GM04503 (cell line): ENCODE measurements at regions not wholly inside any gene's neighbourhood (a gene's known extent, or its start where the extent isn't known, plus 50 kb on each side); places are given as distances from the start of the nearest gene placed in this dataset.
"Not testable (repeated sequence)": the region's sequence is repeated elsewhere in the genome, so short reads cannot be mapped to it uniquely, and the experiment has no call there.

ENCODE experiments used
- DNase-seq: peaks from one replicate; pipeline ENCODE4 v3.0.0-alpha.2; 2012; ENCODE audit warnings: low read depth

DNA sequence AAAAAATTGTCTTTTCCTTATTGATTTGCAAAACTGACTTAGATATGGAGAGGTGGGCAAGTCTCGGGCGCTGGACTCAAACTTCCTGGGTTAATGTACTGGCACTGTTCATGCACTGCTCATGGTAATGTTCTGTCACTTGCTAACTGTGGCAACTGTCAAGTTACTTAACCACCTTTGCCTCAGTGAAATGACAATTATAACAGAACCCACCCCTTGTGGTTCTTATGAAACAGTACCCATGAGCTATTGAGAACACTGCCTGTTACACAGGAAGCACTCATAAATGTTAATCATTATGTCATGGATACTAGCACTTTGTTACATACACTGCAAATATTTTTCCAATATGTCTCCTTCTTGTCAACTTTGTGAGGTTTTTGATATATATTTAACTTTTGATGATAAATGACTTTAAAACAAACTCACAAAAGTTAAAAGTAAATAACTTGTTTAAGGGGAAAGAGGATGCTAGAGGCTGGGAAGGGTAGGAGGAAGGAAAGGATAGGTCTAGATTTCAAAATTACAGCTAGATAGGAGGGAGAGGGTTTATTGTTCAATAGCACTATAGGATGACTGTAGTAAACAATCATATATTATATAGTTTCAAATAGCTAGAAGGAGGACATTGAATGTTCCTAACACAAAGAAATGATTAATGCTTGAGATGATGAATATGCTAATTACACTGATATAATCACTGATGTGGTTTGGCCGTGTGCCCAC, 342.5 kb downstream of the ADGRL2 start:
- no peak for DNase-seq

DNA sequence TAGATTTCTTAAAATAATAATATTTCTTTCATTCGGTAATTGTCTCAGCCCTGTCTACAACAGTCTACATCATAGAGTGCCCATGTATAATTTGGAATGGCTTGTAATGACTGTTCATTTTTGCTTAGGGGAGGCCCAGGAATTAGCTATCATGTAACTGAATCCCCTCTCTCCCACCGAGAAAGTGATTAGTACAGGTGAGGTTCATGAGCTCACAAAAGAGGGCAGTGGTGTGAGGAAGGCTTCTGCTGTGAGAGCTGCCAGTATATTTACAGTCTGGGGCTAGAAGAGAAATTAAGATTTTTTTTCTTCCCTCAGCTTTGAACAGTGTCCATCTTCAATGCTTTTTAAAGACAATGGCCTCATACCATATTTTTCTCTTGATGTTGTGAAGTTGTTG, 340.7 kb downstream of the ADGRL2 start:
- no peak for DNase-seq

DNA sequence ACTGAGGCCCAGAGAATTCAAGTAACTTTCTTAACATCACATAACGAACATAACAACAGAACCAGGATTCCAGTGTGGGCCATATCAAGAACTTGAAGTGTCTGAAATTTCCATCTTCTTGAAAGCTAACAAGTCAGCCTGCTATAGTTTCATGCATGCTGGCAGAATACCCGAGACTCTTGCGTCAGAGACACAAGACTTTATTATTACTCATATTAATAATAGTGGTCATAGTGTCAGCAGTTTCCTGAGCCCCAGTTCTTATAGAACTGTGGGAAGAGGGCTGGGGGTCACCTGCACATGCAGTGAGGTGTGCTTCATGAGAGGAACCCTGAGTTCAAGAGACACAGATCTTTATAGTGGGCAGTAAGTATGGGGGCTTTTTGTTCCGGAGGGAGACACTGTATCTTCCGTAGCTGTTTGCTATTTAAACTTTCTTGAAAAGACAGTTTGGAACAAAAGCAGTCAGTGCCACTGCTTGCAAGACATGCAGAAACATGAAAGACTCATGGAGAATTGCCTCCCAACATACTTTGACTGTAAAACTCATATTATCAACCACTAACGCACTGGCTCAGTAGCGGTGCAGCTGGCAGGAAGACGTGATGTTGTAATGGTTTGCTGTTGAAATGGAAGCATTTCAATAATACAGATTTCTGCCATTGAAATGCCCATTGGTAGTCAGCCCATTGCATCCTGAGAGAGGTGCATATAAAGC, 339.2 kb downstream of the ADGRL2 start:
- DNase-seq = no peak

DNA sequence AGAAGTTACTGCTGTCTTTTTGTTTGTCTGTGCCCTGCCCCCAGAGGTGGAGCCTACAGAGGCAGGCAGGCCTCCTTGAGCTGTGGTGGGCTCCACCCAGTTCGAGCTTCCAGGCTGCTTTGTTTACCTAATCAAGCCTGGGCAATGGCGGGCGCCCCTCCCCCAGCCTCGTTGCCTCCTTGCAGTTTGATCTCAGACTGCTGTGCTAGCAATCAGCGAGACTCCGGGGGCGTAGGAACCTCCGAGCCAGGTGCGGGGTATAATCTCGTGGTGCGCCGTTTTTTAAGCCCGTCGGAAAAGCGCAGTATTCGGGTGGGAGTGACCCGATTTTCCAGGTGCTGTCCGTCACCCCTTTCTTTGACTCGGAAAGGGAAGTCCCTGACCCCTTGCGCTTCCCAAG, 335.6 kb downstream of the ADGRL2 start:
- DNase-seq = not testable (repeated sequence)

DNA sequence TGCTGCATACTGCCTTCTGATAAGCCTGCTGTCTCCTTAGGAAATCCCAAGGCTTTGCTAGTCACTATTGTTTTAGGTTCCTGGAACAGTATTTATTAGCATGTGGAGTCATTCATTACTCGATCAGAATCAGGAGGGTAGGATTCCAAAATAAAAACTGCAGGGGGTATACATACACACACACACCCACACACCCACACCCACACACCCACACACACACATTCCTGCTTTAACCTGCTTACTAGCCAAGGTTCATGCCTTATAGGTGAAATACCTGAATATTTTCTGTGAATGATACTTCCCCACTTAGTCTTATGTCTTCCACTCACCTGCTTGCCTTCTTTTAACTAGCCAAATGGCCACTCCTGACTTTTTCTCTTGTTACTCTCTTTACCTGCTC, 325.1 kb downstream of the ADGRL2 start:
- no peak for DNase-seq

DNA sequence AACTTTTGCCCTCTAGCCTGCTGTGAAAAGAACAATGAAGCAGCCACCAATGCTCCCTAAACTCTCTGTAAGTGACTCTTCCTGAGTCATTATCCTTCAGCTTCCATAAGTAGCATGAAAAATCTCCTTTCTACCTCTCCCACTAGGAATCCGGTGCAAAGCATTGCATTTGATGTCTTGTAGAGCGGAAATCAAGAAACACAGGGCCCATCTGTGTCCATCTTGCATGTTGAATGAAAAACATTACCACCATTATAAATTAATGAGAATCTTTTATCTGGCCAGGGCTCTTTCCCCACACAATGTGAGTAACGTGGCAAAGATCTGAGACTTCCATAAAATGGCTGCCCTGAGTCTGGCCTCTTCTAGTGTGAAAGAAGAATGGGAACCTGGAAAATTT, 324.4 kb downstream of the ADGRL2 start:
- no peak for DNase-seq

DNA sequence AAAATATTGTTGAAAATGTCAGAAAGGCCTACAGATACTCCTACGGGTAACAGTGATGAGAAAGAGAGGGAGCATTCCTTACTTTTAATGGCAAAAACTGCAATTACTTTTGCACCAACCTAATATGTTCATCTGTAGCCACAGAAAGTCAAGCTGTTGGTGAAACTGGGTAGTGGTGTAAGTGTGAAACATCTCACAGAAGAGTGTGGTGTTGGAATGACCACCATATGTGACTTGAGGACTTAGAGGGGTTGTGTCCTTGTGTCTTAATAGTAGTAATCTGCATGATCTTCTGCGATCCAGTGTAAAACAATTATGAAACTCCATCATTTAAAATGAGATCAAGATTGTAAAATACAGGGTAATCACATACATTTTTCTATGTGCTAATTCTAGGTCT, 320.7 kb downstream of the ADGRL2 start:
- DNase-seq = no peak

DNA sequence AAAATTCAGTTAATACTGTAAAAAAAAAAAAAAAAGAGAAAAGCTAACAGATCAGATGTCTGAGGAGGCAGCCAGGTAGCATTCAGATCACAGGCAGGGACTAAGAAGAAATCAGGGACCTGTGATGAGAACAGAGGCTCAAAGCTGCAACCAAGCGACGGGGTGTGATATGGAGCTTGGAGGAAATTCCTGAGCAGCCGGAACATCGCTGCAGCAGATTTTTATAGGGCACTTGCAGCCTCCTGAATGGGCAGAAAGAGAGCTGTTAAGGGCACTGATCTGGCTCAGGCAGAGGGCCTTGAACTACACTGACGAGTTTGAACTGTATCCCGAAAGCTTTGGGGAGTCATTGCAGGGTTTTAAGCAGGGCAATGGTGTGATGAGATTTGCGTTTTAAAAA, 315.4 kb downstream of the ADGRL2 start:
- no peak for DNase-seq

DNA sequence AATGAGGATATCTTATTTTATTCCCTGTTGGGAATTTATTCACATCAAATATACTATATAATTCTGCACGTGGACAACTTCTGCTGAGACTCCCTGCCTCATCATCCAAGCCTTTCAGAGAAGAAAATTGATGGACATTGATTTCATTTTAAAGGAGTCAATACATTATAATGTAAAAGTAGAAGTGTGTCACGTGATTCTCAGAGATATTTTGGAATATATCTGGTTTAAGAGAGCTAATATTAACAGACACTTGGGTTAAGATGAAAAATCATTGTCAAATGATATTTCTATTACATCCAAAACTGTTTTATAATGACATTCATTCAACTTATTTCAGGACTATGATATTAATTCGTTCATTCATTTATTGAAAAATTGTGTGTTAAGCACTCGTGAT, 314.2 kb downstream of the ADGRL2 start:
- no peak for DNase-seq

DNA sequence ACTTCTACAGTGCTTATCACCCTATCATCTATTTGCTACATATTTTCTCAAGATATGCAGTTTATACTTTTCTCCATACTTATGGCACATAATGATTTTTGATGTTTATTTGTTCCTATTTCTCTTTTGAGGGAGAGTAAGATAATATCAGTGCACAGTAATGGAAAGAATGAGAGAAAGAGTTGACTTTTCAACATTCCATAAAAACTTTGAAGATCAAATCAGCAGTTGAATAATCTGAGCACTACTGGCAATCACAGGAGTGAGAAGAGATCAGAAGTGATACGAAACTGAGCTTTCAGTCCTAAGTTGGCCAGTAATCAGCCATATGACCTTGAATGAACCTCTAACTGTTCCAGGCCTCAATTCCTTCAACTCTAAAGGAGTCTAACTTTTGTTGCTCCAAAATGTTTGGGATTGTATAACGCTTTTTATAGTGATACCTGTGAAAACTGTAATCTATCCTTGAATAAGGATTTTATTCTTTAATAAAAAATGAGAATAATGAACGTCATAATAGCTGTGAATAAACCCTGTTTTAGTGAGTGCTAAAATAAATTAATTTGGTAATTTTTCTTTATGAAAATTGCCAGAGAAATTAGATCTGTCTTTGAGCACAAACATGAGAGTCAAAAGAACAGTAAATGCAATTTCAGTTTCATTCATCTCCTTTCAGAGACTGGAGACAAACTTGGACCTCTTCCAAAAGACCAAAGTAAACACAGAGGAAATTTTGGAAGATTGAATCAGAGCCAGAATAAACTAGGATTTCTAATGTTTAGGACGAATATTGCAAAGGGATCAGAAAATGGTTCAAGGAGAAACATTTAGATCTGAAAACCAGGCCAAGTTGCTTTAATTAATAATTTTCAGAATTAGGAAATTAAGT, 309.9 kb downstream of the ADGRL2 start:
- DNase-seq = no peak

DNA sequence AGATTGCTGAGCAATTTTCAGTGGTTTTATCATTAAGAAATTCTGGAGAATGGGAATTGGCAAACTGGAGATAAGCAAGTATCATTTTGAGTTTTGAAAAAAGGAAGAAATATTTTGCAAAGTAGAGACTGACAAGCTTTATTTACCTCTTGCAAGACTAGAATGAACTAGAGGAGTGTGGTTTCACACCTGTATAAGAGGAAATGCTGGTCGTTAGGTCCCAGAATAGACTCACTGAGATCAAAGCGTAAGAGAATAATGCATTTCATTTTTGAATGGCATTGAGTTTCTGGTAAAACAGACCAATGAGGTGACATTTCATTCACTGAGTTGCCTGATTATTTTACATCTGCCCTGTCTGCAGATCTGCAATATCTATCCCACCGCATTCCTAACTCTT, 308.1 kb downstream of the ADGRL2 start:
- DNase-seq = no peak

DNA sequence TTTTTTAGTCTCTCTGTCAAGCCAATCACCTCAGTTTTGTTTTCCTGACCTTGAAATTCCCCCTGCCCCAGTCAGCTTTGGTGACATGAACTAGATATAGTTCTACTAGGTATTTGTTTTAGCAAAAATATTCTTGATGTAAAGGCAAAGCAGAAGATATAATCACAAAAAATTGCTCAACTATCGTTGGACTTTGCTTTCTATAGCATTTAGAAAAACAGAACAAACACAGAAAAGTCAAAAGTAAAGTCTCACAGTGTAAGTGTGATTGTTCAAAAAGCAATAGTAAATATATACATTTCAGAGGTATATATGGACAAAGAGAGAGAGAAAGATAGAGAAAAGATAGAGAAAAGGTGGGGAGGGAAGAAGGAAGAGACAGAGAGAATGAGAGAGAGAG, 305.9 kb downstream of the ADGRL2 start:
- no peak for DNase-seq

DNA sequence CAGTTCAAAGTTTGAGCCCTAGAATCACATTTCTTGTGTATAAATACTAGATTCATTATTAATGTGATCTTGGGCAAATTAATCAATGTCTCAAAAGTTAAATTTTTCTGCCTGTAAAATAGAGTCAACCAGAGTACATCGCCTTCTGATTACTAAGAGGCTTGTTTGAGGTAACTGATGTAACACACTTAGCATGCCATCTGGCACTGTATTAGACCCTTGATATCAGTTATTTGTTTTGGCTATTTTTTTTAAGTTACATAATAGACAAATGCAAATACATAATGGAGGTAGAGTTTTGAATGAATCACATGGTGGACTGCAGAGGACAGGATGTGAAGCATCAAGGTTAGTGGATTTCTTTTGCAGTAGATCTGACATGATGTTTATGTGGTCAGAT, 298.4 kb downstream of the ADGRL2 start:
- no peak for DNase-seq

DNA sequence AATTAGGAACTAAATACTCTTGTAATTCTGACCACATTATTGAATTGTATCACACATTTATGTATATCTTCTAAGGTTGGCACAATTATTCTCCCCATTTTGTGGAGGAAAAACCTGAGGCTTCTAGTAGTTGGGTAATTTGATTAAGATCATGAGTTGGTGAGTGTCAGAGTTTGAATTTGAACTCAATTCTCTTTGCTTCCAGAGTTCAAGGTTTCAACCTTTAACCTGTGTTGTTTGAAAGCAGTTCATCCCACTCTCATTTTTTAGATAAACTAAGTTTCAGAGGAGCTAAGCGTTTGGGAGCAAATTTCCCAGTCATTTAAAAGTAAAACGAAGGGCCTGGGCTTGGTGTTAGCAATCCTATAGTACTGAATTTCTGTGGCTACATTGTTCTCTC, 293.4 kb downstream of the ADGRL2 start:
- no peak for DNase-seq

DNA sequence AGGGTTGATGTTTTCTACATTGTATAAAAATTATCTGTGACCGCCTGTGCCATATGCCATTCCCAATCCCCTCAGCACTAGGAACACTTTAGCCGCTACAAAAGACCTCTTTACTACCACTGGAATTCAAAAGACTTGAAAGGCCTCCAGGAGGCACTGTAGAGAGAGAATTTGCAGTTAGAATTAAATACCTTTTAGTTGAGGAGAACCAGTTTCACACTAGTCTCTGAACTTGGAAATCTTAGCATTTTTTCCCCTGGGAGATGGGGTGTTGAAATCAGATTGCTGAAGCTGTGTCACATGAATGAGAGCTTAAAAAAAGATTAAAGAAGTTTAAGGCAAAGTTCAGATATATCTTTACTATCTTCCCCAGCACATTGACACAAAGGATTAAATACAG, 291.0 kb downstream of the ADGRL2 start:
- DNase-seq = no peak

DNA sequence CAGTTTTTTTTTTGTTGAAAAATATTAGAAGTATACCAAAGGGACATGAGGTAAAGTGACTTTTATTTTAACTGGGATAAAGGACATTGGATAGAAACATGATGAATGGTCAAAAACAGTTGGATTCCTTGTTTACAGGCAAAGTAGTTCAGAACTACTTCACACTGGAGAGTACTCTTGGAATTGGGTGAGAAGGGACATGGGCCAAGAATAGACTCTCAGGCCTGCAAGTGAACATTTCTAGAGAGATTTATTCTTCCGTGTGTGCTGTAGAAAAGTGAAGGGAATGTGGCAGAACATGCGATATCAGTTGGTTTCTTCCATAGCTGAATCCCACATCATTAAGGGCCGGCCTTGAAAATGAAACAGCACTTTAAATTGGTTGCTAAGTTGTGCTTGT, 290.5 kb downstream of the ADGRL2 start:
- no peak for DNase-seq

DNA sequence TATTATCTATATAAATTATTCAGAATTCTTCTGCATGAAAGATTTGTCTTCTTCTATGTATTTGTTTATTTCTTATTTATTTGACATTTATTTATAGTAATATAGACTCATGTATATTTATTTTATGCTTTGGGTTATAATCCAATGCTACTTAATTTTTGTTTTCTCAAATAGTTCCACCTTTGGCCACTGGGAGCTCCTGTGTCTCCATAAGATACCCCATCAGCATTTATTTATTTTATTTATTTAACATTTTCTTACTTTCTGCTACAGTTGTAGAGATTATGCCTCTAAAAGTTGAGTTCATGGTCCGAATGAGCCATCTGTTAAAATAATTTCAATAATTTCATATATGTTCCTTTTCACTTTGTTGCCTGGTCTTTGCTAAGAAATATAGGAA, 289.4 kb downstream of the ADGRL2 start:
- DNase-seq = no peak

DNA sequence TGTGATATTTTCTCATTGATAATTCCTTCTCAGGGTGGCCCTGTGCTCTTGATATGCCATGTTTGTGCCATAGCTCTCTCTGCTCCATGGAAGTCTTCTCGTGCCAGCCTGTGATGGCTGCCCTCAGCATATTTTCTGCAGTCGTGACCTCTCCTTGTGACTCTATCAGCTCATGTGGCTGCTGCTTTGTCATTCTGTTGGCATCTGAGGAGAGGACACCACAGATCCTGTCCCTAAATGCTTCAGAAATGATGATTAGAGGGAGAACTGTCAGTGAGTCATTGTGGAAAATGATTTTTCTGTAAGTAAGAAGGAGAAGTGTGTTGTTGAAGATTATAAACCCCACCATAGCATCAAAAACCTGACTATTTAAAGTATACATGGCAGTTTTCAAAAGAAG, 286.0 kb downstream of the ADGRL2 start:
- DNase-seq = peak; percentile 9

DNA sequence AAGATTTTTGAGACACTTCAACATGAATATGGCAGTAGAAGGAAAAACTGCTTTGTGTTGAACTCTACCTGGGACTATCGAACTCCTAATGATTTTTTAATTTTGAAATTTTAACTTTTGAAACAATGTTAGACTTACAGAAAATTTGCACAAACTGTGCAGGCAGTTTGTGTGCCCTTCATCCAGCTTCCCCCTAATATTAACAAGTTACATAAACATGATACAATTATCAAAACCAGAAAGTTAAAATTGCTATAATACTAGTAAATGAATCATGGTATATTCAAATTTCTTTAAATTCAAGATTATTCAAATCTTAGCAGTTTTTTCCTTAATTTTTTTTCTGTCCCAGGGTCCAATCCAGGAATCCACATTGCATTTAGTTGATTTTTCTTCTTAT, 278.9 kb downstream of the ADGRL2 start:
- no peak for DNase-seq

DNA sequence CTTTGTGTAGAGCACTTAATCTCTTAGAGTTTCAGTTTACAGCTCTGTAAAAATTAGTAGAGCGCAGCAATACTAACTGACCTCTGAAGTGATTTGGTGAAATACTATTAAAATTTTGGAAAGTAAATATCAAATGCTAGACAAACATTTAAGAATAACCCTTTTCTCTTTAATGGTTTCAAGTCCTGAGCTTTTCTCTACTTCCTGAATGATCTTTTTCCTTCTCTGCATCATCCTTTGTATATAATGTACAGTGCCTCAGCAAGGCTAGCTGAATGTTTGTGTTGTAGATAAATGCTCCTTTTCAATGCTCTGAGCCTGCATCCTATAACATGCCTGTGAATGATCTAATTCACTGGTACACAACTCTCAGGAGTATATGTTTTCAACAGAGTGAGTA, 272.9 kb downstream of the ADGRL2 start:
- no peak for DNase-seq

DNA sequence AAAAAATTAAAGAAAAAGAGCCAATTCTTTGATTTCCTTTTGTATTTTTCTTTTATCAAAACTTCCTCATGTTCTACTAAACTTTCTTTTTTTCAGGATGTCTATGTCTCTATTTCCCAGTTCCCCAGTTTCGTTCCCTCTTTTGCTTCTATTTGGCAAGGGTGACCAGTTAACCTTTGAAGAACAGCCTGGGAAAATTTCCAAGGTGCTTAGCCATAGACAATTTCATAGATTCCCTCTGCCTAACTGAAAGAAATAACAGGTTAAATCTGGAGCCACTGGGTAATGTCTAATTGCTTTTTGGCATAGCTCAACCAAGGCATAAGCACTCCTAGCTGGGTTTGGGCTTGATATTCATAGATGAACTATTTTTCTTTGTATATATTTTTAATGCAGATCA, 272.3 kb downstream of the ADGRL2 start:
- DNase-seq = no peak

DNA sequence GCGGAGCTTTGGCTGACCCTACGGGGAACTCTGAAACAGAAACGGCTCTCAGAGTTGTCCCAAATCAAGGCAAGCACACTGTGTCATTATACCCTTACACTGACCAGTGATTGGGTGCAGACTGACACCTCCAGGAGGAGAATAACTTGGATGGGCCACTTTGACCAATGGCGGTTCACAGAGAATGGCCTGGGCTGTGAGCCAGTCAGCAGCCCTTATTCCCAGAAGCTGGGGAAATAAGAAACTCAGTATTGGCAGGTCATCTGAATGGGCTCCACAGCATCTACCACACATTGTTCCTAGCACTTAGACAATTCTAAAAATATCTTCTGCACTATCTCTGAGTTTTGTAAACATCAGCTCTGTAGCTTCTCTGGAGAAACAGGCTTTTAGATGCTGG, 265.2 kb downstream of the ADGRL2 start:
- DNase-seq = no peak

DNA sequence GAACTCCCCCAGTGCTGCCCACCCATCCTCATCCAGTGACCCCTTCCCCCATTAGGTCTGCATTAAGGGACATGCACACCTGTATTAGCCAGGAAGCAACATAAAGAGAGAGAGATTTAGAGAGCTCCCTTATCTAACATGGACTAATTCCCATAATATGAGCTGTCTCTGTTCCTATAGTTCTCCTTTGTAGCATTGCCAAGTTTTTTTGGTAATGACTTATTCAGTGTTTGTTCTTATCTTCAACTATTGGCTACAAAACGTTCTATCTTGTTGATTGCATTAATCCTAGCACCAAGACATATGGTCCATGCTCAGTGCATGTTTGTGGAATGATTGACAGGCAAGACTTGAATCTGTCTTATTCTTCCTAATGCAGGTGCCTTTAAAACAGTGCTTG, 264.0 kb downstream of the ADGRL2 start:
- no peak for DNase-seq
